WTC11 (cell line): ENCODE measurements at regions not wholly inside any gene's neighbourhood (a gene's known extent, or its start where the extent isn't known, plus 50 kb on each side); places are given as distances from the start of the nearest gene placed in this dataset.

Source experiments
- CREM ChIP-seq: sonication (generic); formaldehyde crosslinking; IDR thresholded peaks from 2 replicates; pipeline ENCODE4 v1.8.1; 2022; ENCODE audit warnings: mild to moderate bottlenecking, missing genetic modification reagents, moderate library complexity
- CTCF ChIP-seq: fragments of 200-600 bp; IDR thresholded peaks from 2 replicates; pipeline ENCODE4 v1.8.0; 2022; ENCODE audit warnings: antibody characterized with exemption
- FOXJ3 ChIP-seq: sonication (generic); formaldehyde crosslinking; IDR thresholded peaks from 2 replicates; pipeline ENCODE4 v1.9.0; 2021; ENCODE audit warnings: missing genetic modification reagents, mild to moderate bottlenecking, borderline replicate concordance
- GRHL2 ChIP-seq: fragments of 250-450 bp; sonication (Bioruptor Pico); IDR thresholded peaks from 2 replicates; pipeline ENCODE4 v1.8.0; 2022; ENCODE audit warnings: mild to moderate bottlenecking, moderate library complexity; ENCODE audit not compliant: insufficient replicate concordance, severe bottlenecking
- JAZF1 ChIP-seq: fragments of 250-450 bp; sonication (Bioruptor Pico); IDR thresholded peaks from 2 replicates; pipeline ENCODE4 v1.9.0; 2021; ENCODE audit warnings: moderate library complexity, mild to moderate bottlenecking, inconsistent platforms
- NFE2L1 ChIP-seq: sonication (generic); formaldehyde crosslinking; IDR thresholded peaks from 2 replicates; pipeline ENCODE4 v1.8.1; 2023; ENCODE audit warnings: missing genetic modification reagents
- NR1H2 ChIP-seq: sonication (generic); formaldehyde crosslinking; IDR thresholded peaks from 2 replicates; pipeline ENCODE4 v1.9.0; 2021; ENCODE audit warnings: mild to moderate bottlenecking, moderate library complexity, missing genetic modification reagents
- NR2C2 ChIP-seq: sonication (generic); formaldehyde crosslinking; IDR thresholded peaks from 2 replicates; pipeline ENCODE4 v1.8.0; 2022; ENCODE audit warnings: mild to moderate bottlenecking, missing genetic modification reagents
- SMAD3 ChIP-seq: sonication (generic); formaldehyde crosslinking; IDR thresholded peaks from 2 replicates; pipeline ENCODE4 v1.8.0; 2022; ENCODE audit warnings: missing genetic modification reagents, mild to moderate bottlenecking, borderline replicate concordance
- SOX15 ChIP-seq: fragments of 250-450 bp; sonication (Bioruptor Pico); IDR thresholded peaks from 2 replicates; pipeline ENCODE4 v1.9.0; 2021; ENCODE audit warnings: mild to moderate bottlenecking
- TEAD1 ChIP-seq: sonication (generic); formaldehyde crosslinking; IDR thresholded peaks from 2 replicates; pipeline ENCODE4 v1.8.0; 2022; ENCODE audit warnings: mild to moderate bottlenecking, missing genetic modification reagents
- ZNF317 ChIP-seq: sonication (generic); formaldehyde crosslinking; IDR thresholded peaks from 2 replicates; pipeline ENCODE4 v1.8.1; 2023; ENCODE audit warnings: low read depth, mild to moderate bottlenecking, moderate library complexity, missing genetic modification reagents, borderline replicate concordance
- TF ChIP-seq, protein P1 (sequence below): sonication (generic); formaldehyde crosslinking; IDR thresholded peaks from 2 replicates; pipeline ENCODE4 v1.8.0; 2022; ENCODE audit warnings: mild to moderate bottlenecking, missing genetic modification reagents
- TF ChIP-seq, protein P2 (sequence below): sonication (generic); formaldehyde crosslinking; IDR thresholded peaks from 2 replicates; pipeline ENCODE4 v1.8.0; 2022; ENCODE audit warnings: mild to moderate bottlenecking, missing genetic modification reagents
- TF ChIP-seq, protein P3 (sequence below): sonication (generic); formaldehyde crosslinking; IDR thresholded peaks from 2 replicates; pipeline ENCODE4 v1.8.0; 2023; ENCODE audit warnings: mild to moderate bottlenecking, missing genetic modification reagents
- TF ChIP-seq, protein P4 (sequence below): fragments of 250-450 bp; sonication (Bioruptor Pico); IDR thresholded peaks from 2 replicates; pipeline ENCODE4 v1.9.0; 2021; ENCODE audit warnings: mild to moderate bottlenecking
- TF ChIP-seq, protein P5 (sequence below): sonication (generic); formaldehyde crosslinking; IDR thresholded peaks from 2 replicates; pipeline ENCODE4 v1.8.0; 2022; ENCODE audit warnings: mild to moderate bottlenecking, missing genetic modification reagents
- TF ChIP-seq, protein P6 (sequence below): sonication (generic); formaldehyde crosslinking; IDR thresholded peaks from 2 replicates; pipeline ENCODE4 v1.8.1; 2022; ENCODE audit warnings: missing genetic modification reagents, borderline replicate concordance
- TF ChIP-seq, protein P7 (sequence below): sonication (generic); formaldehyde crosslinking; IDR thresholded peaks from 2 replicates; pipeline ENCODE4 v1.8.1; 2022; ENCODE audit warnings: low read depth, mild to moderate bottlenecking, moderate library complexity, missing genetic modification reagents, borderline replicate concordance
- TF ChIP-seq, protein P8 (sequence below): fragments of 250-450 bp; sonication (Bioruptor Pico); IDR thresholded peaks from 2 replicates; pipeline ENCODE4 v1.9.0; 2021; ENCODE audit warnings: mild to moderate bottlenecking, borderline replicate concordance

DNA sequence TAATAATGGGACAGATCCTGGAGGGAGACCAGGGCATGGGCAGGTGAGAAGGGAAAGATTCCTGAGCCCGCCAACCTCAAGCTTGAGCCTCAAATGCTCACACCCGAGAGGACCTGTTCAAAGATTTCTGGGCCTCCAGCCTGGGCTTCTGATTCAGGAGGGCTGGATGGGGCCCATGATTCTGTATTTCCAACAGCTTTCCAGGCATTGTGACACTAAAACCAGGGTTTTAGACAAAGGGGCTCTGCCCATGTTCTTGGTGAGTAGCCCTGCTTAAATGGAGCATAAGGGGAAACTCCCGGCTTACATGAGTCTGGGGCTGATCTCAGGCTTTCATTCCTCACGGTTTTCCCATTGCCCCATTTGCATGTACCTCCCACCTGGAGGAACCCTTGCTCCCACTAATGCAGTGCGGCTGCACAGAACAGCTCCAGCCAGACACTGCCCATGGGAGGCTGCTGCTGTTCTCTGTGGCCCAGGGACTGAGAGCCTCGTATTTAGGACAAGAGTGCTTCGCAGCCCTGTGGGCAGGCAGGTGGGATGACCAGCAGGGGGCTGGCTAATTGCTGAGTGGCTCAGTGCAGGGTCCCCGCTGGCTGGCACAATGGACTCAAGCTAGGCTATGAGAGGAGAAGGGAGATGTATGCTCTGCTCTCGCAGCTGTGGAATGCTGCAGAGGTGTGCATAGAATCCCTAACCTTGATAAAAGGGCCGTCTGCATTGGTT, 135.3 kb upstream of the COBL start (continued):
- TF ChIP-seq, protein P1, sequence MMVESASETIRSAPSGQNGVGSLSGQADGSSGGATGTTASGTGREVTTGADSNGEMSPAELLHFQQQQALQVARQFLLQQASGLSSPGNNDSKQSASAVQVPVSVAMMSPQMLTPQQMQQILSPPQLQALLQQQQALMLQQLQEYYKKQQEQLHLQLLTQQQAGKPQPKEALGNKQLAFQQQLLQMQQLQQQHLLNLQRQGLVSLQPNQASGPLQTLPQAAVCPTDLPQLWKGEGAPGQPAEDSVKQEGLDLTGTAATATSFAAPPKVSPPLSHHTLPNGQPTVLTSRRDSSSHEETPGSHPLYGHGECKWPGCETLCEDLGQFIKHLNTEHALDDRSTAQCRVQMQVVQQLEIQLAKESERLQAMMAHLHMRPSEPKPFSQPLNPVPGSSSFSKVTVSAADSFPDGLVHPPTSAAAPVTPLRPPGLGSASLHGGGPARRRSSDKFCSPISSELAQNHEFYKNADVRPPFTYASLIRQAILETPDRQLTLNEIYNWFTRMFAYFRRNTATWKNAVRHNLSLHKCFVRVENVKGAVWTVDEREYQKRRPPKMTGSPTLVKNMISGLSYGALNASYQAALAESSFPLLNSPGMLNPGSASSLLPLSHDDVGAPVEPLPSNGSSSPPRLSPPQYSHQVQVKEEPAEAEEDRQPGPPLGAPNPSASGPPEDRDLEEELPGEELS (CRISPR knock-in tag), result no peak
- TF ChIP-seq NR1H2 (no peak), ZNF317 (CRISPR knock-in tag) (no peak), JAZF1 (CRISPR knock-in tag) (no peak), FOXJ3 (CRISPR knock-in tag) (no peak), NFE2L1 (CRISPR knock-in tag) (no peak), CREM (CRISPR knock-in tag) (no peak), NR2C2 (CRISPR knock-in tag) (no peak), GRHL2 (no peak), TEAD1 (CRISPR knock-in tag) (peak; percentile 56; the same call in 1 of the 2 replicates), CTCF (peak; percentile 35; the same call in 1 of the 2 replicates), SMAD3 (CRISPR knock-in tag) (peak; percentile 76; the same call in 1 of the 2 replicates), SOX15 (CRISPR knock-in tag) (no peak)
- TF ChIP-seq, protein P2, sequence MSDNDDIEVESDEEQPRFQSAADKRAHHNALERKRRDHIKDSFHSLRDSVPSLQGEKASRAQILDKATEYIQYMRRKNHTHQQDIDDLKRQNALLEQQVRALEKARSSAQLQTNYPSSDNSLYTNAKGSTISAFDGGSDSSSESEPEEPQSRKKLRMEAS, result peak; percentile 81
- TF ChIP-seq, protein P3, sequence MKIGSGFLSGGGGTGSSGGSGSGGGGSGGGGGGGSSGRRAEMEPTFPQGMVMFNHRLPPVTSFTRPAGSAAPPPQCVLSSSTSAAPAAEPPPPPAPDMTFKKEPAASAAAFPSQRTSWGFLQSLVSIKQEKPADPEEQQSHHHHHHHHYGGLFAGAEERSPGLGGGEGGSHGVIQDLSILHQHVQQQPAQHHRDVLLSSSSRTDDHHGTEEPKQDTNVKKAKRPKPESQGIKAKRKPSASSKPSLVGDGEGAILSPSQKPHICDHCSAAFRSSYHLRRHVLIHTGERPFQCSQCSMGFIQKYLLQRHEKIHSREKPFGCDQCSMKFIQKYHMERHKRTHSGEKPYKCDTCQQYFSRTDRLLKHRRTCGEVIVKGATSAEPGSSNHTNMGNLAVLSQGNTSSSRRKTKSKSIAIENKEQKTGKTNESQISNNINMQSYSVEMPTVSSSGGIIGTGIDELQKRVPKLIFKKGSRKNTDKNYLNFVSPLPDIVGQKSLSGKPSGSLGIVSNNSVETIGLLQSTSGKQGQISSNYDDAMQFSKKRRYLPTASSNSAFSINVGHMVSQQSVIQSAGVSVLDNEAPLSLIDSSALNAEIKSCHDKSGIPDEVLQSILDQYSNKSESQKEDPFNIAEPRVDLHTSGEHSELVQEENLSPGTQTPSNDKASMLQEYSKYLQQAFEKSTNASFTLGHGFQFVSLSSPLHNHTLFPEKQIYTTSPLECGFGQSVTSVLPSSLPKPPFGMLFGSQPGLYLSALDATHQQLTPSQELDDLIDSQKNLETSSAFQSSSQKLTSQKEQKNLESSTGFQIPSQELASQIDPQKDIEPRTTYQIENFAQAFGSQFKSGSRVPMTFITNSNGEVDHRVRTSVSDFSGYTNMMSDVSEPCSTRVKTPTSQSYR (CRISPR knock-in tag), result no peak
- TF ChIP-seq, protein P4, sequence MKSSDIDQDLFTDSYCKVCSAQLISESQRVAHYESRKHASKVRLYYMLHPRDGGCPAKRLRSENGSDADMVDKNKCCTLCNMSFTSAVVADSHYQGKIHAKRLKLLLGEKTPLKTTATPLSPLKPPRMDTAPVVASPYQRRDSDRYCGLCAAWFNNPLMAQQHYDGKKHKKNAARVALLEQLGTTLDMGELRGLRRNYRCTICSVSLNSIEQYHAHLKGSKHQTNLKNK (CRISPR knock-in tag), result peak; percentile 21; the same call in 1 of the 2 replicates
- TF ChIP-seq, protein P5, sequence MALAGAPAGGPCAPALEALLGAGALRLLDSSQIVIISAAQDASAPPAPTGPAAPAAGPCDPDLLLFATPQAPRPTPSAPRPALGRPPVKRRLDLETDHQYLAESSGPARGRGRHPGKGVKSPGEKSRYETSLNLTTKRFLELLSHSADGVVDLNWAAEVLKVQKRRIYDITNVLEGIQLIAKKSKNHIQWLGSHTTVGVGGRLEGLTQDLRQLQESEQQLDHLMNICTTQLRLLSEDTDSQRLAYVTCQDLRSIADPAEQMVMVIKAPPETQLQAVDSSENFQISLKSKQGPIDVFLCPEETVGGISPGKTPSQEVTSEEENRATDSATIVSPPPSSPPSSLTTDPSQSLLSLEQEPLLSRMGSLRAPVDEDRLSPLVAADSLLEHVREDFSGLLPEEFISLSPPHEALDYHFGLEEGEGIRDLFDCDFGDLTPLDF (CRISPR knock-in tag), result no peak
- TF ChIP-seq, protein P6, sequence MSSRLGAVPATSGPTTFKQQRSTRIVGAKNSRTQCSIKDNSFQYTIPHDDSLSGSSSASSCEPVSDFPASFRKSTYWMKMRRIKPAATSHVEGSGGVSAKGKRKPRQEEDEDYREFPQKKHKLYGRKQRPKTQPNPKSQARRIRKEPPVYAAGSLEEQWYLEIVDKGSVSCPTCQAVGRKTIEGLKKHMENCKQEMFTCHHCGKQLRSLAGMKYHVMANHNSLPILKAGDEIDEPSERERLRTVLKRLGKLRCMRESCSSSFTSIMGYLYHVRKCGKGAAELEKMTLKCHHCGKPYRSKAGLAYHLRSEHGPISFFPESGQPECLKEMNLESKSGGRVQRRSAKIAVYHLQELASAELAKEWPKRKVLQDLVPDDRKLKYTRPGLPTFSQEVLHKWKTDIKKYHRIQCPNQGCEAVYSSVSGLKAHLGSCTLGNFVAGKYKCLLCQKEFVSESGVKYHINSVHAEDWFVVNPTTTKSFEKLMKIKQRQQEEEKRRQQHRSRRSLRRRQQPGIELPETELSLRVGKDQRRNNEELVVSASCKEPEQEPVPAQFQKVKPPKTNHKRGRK, result no peak
- TF ChIP-seq, protein P7, sequence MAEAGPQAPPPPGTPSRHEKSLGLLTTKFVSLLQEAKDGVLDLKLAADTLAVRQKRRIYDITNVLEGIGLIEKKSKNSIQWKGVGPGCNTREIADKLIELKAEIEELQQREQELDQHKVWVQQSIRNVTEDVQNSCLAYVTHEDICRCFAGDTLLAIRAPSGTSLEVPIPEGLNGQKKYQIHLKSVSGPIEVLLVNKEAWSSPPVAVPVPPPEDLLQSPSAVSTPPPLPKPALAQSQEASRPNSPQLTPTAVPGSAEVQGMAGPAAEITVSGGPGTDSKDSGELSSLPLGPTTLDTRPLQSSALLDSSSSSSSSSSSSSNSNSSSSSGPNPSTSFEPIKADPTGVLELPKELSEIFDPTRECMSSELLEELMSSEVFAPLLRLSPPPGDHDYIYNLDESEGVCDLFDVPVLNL (CRISPR knock-in tag), result no peak
- TF ChIP-seq, protein P8, sequence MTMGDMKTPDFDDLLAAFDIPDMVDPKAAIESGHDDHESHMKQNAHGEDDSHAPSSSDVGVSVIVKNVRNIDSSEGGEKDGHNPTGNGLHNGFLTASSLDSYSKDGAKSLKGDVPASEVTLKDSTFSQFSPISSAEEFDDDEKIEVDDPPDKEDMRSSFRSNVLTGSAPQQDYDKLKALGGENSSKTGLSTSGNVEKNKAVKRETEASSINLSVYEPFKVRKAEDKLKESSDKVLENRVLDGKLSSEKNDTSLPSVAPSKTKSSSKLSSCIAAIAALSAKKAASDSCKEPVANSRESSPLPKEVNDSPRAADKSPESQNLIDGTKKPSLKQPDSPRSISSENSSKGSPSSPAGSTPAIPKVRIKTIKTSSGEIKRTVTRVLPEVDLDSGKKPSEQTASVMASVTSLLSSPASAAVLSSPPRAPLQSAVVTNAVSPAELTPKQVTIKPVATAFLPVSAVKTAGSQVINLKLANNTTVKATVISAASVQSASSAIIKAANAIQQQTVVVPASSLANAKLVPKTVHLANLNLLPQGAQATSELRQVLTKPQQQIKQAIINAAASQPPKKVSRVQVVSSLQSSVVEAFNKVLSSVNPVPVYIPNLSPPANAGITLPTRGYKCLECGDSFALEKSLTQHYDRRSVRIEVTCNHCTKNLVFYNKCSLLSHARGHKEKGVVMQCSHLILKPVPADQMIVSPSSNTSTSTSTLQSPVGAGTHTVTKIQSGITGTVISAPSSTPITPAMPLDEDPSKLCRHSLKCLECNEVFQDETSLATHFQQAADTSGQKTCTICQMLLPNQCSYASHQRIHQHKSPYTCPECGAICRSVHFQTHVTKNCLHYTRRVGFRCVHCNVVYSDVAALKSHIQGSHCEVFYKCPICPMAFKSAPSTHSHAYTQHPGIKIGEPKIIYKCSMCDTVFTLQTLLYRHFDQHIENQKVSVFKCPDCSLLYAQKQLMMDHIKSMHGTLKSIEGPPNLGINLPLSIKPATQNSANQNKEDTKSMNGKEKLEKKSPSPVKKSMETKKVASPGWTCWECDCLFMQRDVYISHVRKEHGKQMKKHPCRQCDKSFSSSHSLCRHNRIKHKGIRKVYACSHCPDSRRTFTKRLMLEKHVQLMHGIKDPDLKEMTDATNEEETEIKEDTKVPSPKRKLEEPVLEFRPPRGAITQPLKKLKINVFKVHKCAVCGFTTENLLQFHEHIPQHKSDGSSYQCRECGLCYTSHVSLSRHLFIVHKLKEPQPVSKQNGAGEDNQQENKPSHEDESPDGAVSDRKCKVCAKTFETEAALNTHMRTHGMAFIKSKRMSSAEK, result no peak
